Breast epithelium (tissue), 4 donors: ENCODE measurements at regions not wholly inside any gene's neighbourhood (a gene's known extent, or its start where the extent isn't known, plus 50 kb on each side); places are given as distances from the start of the nearest gene placed in this dataset.

Experiments used
- DNase-seq, 2 donors: peaks; one replicate each; pipeline ENCODE4 v3.0.0-alpha.2; 2019; ENCODE audit warnings: low spot score in 2 of 2
- H3K27ac ChIP-seq, 2 donors: fragments of 200-600 bp; sonication (generic) in 1 of 2; one replicate each; pipeline ENCODE4 v1.5.1; 2016 to 2019; ENCODE audit warnings: mild to moderate bottlenecking in 1 of 2
- H3K27me3 ChIP-seq, 2 donors: fragments of 200-600 bp; sonication (generic) in 1 of 2; one replicate each; pipeline versions ENCODE4 v1.5.1 to v1.6.0; 2017 to 2019; ENCODE audit warnings: control low read depth in 1 of 2, mild to moderate bottlenecking in 1 of 2
- H3K36me3 ChIP-seq: fragments of 200-600 bp; one replicate; pipeline ENCODE4 v1.5.1; 2019
- H3K4me1 ChIP-seq, 2 donors: fragments of 200-600 bp; sonication (generic); one replicate each; pipeline ENCODE4 v1.5.1; 2016 to 2019; ENCODE audit warnings: control low read depth in 1 of 2
- H3K4me3 ChIP-seq, 3 donors: fragments of 200-600 bp; sonication (generic); 1 replicate in 2 of 3; 2 replicates in 1 of 3; pipeline ENCODE4 v1.5.1; 2016 to 2019; ENCODE audit warnings: mild to moderate bottlenecking in 3 of 3, moderate library complexity in 2 of 3
- H3K9me3 ChIP-seq, 2 donors: fragments of 200-600 bp; sonication (generic) in 1 of 2; one replicate each; pipeline ENCODE4 v1.5.1; 2016 to 2019; ENCODE audit warnings: control low read depth in 1 of 2
- POLR2A ChIP-seq: fragments of 450-650 bp; IDR thresholded peaks from one replicate; pipeline ENCODE4 v1.6.1; 2016; ENCODE audit warnings: antibody characterized with exemption, mild to moderate bottlenecking, moderate library complexity
- POLR2AphosphoS5 ChIP-seq, 3 donors: sonication (generic); formaldehyde crosslinking; IDR thresholded peaks; one replicate each; pipeline ENCODE4 v1.6.1; 2017; ENCODE audit warnings: antibody characterized with exemption in 3 of 3
- intact Hi-C: fragments of 100-400 bp; cut with DNase I; formaldehyde crosslinking; loops from one replicate; pipeline ENCODE4 v1.15.1; 2023; ENCODE audit warnings: low total_unique reads
- TF ChIP-seq, protein P1 (sequence below), 3 donors: fragments of 450-650 bp; IDR thresholded peaks; one replicate each; pipeline ENCODE4 v1.5.1; 2016 to 2017; ENCODE audit warnings: antibody characterized with exemption in 3 of 3, mild to moderate bottlenecking in 3 of 3, moderate library complexity in 3 of 3

DNA sequence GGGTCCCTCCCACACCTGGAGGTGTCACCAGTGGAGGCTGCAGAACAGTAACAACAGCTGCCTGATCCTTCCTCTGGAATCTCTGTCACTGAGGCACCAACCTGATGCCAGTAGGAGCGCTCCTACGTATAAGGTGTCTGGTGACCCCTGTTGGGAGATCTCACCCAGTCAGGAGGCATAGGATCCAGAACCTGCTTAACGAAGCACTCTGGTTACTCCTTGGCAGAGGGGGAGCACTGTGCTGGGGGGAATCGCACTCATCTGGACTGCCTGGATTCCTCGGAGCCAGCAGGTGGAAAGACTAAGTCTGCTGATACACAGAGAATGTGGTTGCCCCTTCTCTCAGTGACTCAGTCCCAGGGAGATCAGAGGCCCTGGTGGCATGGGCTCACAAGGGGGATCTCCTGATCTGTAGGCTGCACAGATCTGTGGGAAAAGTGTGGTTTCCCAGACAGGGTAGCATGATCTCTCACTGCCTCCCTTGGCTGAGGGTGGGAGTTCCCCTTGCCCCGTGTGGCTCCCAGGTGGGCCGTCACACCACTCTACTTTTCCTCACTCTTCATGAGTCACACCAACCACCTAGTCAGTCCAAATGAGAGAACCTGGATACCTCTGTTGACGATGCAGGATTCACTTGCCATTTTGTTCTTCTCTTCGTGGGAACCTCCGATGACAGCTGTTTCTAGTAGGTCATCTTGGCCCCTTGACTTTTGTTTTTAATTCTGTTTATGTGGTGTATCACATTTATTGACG is 305.9 kb downstream of the IDS start:
- H3K4me1 ChIP-seq = no peaks in the 10 kb centered on the region
- DNase-seq = no peak
- H3K27me3 ChIP-seq = peaks cover 0 to 6% of the 10 kb centered on the region in 2 donors
- TF ChIP-seq, protein P1, sequence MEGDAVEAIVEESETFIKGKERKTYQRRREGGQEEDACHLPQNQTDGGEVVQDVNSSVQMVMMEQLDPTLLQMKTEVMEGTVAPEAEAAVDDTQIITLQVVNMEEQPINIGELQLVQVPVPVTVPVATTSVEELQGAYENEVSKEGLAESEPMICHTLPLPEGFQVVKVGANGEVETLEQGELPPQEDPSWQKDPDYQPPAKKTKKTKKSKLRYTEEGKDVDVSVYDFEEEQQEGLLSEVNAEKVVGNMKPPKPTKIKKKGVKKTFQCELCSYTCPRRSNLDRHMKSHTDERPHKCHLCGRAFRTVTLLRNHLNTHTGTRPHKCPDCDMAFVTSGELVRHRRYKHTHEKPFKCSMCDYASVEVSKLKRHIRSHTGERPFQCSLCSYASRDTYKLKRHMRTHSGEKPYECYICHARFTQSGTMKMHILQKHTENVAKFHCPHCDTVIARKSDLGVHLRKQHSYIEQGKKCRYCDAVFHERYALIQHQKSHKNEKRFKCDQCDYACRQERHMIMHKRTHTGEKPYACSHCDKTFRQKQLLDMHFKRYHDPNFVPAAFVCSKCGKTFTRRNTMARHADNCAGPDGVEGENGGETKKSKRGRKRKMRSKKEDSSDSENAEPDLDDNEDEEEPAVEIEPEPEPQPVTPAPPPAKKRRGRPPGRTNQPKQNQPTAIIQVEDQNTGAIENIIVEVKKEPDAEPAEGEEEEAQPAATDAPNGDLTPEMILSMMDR (IDR thresholded peaks at IDR 0.05) = no peak
- TF ChIP-seq POLR2A (no peak), POLR2AphosphoS5 (IDR thresholded peaks at IDR 0.05) (no peak)
- H3K27ac ChIP-seq = no peak overlapping the region
- no peak overlapping the region for H3K4me3 ChIP-seq
- intact Hi-C loops = no loop called here
- peaks cover 4% of the 10 kb centered on the region for H3K36me3 ChIP-seq
- H3K9me3 ChIP-seq = no peaks in the 10 kb centered on the region

- Histone ChIP-seq H3K27me3 (no peaks in the 10 kb centered on the region), H3K36me3 (no peaks in the 10 kb centered on the region), H3K27ac (no peak overlapping the region), H3K4me3 (no peak overlapping the region), H3K9me3 (no peaks in the 10 kb centered on the region), H3K4me1 (no peaks in the 10 kb centered on the region)
- intact Hi-C loops = no loop called here
- DNase-seq = no peak
- TF ChIP-seq POLR2AphosphoS5 (IDR thresholded peaks at IDR 0.05) = no peak
- no peak for TF ChIP-seq POLR2A
- TF ChIP-seq, protein P1 (IDR thresholded peaks at IDR 0.05) = no peak
Observed at GRCh38 chrX:149185087-149185486, 320.0 kb downstream of the IDS start.

GRCh38 chrX:149161435-149162088 is 343.5 kb downstream of the IDS start:
- intact Hi-C loops = no loop called here

GRCh38 chrX:149157976-149158375 is 347.1 kb downstream of the IDS start:
- Histone ChIP-seq H3K4me3 (no peak overlapping the region), H3K9me3 (no peaks in the 10 kb centered on the region), H3K27me3 (peaks cover 0 to 6% of the 10 kb centered on the region in 2 donors), H3K27ac (no peak overlapping the region), H3K4me1 (no peaks in the 10 kb centered on the region), H3K36me3 (no peaks in the 10 kb centered on the region)
- no peak for DNase-seq
- intact Hi-C loops = no loop called here
- TF ChIP-seq POLR2A (no peak), POLR2AphosphoS5 (IDR thresholded peaks at IDR 0.05) (no peak)
- TF ChIP-seq, protein P1 (IDR thresholded peaks at IDR 0.05) = no peak

More at GRCh38 chrX:149161435-149162088, 343.5 kb downstream of the IDS start:
- Histone ChIP-seq H3K9me3 (no peaks in the 10 kb centered on the region), H3K27me3 (peaks cover 0 to 6% of the 10 kb centered on the region in 2 donors), H3K36me3 (no peaks in the 10 kb centered on the region), H3K4me3 (no peak overlapping the region), H3K4me1 (no peaks in the 10 kb centered on the region), H3K27ac (no peak overlapping the region)
- DNase-seq = peak in 1 of 2 donors; percentile 43
- TF ChIP-seq POLR2A (no peak), POLR2AphosphoS5 (IDR thresholded peaks at IDR 0.05) (no peak)
- TF ChIP-seq, protein P1 (IDR thresholded peaks at IDR 0.05) = no peak

DNA sequence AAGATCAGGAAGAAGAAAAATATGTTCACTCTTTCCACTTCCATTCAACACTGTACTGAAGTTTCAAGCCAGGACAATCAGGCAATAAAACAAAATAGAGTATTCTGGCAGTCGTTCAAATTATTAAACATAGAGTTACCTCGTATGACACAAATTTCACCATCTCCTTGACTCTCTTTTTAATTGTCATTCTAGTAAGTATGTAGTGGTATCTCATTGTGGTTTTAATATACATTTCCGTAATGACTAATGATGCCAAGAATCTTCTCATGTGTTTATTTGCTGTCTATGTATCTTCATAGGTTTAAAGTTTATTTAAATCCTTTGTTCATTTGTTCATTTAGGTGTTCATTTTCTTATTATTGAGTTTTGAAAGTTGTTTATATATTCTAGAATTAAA is 352.2 kb downstream of the IDS start:
- intact Hi-C loops = no loop called here
- H3K4me3 ChIP-seq = no peak overlapping the region
- no peaks in the 10 kb centered on the region for H3K36me3 ChIP-seq
- no peaks in the 10 kb centered on the region for H3K4me1 ChIP-seq
- DNase-seq = no peak
- no peak overlapping the region for H3K27ac ChIP-seq
- H3K9me3 ChIP-seq = peaks cover 0 to 7% of the 10 kb centered on the region in 2 donors
- TF ChIP-seq, protein P1 (IDR thresholded peaks at IDR 0.05) = no peak
- TF ChIP-seq POLR2A (no peak), POLR2AphosphoS5 (IDR thresholded peaks at IDR 0.05) (no peak)
- H3K27me3 ChIP-seq = no peaks in the 10 kb centered on the region
